MM.1S (cell line): ENCODE measurements at regions not wholly inside any gene's neighbourhood (a gene's known extent, or its start where the extent isn't known, plus 50 kb on each side); places are given as distances from the start of the nearest gene placed in this dataset.
"Not testable (repeated sequence)": the region's sequence is repeated elsewhere in the genome, so short reads cannot be mapped to it uniquely, and the experiment has no call there.

Source experiments
- DNase-seq: peaks from one replicate; pipeline ENCODE4 v3.0.0-alpha.2; 2015
- H2AFZ ChIP-seq: fragments of 300-600 bp; sonication (generic); 2 replicates; pipeline ENCODE4 v1.6.0; 2016; ENCODE audit warnings: antibody characterized with exemption, low read length
- H3F3A ChIP-seq: fragments of 300-600 bp; sonication (generic); 2 replicates; pipeline ENCODE4 v1.6.1; 2016; ENCODE audit warnings: mild to moderate bottlenecking, antibody characterized with exemption, low read length, moderate library complexity, mixed read lengths; ENCODE audit not compliant: insufficient read depth
- H3K27ac ChIP-seq: fragments of 300-600 bp; sonication (generic); 2 replicates; pipeline ENCODE4 v1.5.1; 2016; ENCODE audit warnings: mild to moderate bottlenecking, low read length
- H3K27me3 ChIP-seq: fragments of 300-600 bp; sonication (generic); replicated peaks from 2 replicates; pipeline ENCODE4 v1.6.0; 2016; ENCODE audit warnings: low read length; ENCODE audit not compliant: insufficient read depth
- H3K36me3 ChIP-seq: fragments of 300-600 bp; sonication (generic); replicated peaks from 2 replicates; pipeline ENCODE4 v1.6.1; 2016; ENCODE audit warnings: mild to moderate bottlenecking, low read length, mixed read lengths; ENCODE audit not compliant: insufficient read depth
- H3K4me1 ChIP-seq: fragments of 300-600 bp; sonication (generic); 2 replicates; pipeline ENCODE4 v1.6.1; 2016; ENCODE audit warnings: low read length, mixed read lengths
- H3K4me2 ChIP-seq: fragments of 300-600 bp; sonication (generic); 2 replicates; pipeline ENCODE4 v1.6.0; 2016; ENCODE audit warnings: low read depth, low read length
- H3K4me3 ChIP-seq: fragments of 300-600 bp; sonication (generic); 2 replicates; pipeline ENCODE4 v1.5.1; 2016; ENCODE audit warnings: low read length, mixed read lengths
- H3K79me2 ChIP-seq: fragments of 300-600 bp; sonication (generic); 2 replicates; pipeline ENCODE4 v1.6.1; 2016; ENCODE audit warnings: mixed run types, low read length, mixed read lengths
- H3K9ac ChIP-seq: fragments of 300-600 bp; sonication (generic); 2 replicates; pipeline ENCODE4 v1.6.1; 2016; ENCODE audit warnings: low read length, mixed read lengths
- H3K9me2 ChIP-seq: fragments of 300-600 bp; sonication (generic); replicated peaks from 2 replicates; pipeline ENCODE4 v1.6.1; 2016; ENCODE audit warnings: mild to moderate bottlenecking, low read length, mixed read lengths; ENCODE audit not compliant: insufficient read depth
- H3K9me3 ChIP-seq: fragments of 300-600 bp; sonication (generic); replicated peaks from 2 replicates; pipeline ENCODE4 v1.6.1; 2016; ENCODE audit warnings: mild to moderate bottlenecking, low read length, mixed read lengths; ENCODE audit not compliant: insufficient read depth
- H4K20me1 ChIP-seq: fragments of 300-600 bp; sonication (generic); 2 replicates; pipeline ENCODE4 v1.6.1; 2016; ENCODE audit warnings: mild to moderate bottlenecking, low read length, moderate library complexity, mixed read lengths; ENCODE audit not compliant: insufficient read depth
- CTCF ChIP-seq: fragments of 300-600 bp; sonication (generic); IDR thresholded peaks from 2 replicates; pipeline ENCODE4 v1.5.1; 2016; ENCODE audit warnings: antibody characterized with exemption, low read length, mixed read lengths
- EZH2 ChIP-seq: fragments of 300-600 bp; sonication (generic); optimal IDR thresholded peaks from 2 replicates; pipeline ENCODE3; 2017; ENCODE audit warnings: low read depth, mild to moderate bottlenecking, antibody characterized with exemption, low read length, mixed read lengths
- EZH2phosphoT487 ChIP-seq: fragments of 300-600 bp; sonication (generic); IDR thresholded peaks from 2 replicates; pipeline ENCODE4 v1.6.1; 2018; ENCODE audit warnings: antibody characterized with exemption, low read length

DNA sequence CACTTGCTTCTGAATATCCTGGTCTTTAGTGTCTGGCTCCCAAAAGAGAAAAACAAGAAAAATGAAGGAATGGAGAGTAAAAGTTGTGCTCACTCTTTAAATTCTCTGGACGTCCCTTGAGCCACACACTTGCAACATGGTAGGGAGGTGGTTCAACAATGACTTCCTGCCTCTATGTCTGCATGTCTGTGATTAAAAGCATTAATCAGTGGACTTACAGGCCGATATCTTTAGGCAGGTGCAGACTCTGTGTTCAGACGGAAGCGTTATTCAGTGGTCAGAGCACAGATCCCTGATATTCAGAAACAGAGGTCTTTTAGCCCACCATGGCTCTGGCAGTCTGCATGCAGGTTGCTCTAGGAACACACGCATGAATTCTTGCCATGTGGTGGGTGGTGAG lies 1920.0 kb upstream of the RAG2 start:
- Histone ChIP-seq H3K27ac (no peak overlapping the region), H3F3A (no peaks in the 10 kb centered on the region), H4K20me1 (no peaks in the 10 kb centered on the region), H3K79me2 (no peaks in the 10 kb centered on the region), H3K9me2 (no peaks in the 10 kb centered on the region), H2AFZ (no peak overlapping the region), H3K4me3 (no peak overlapping the region), H3K9me3 (no peaks in the 10 kb centered on the region), H3K4me1 (no peaks in the 10 kb centered on the region), H3K9ac (no peak overlapping the region), H3K27me3 (no peaks in the 10 kb centered on the region), H3K4me2 (no peak overlapping the region), H3K36me3 (no peaks in the 10 kb centered on the region)
- no peak for TF ChIP-seq CTCF
- TF ChIP-seq EZH2phosphoT487 = no peak
- TF ChIP-seq EZH2 = no peak
- DNase-seq = no peak

- H3K27ac ChIP-seq, H3K4me3 ChIP-seq, H2AFZ ChIP-seq, DNase-seq, H3K4me2 ChIP-seq, H3F3A ChIP-seq, H3K4me1 ChIP-seq, H4K20me1 ChIP-seq, H3K9ac ChIP-seq, H3K27me3 ChIP-seq, H3K9me2 ChIP-seq, H3K79me2 ChIP-seq, H3K36me3 ChIP-seq, H3K9me3 ChIP-seq: not testable (repeated sequence)
Observed at GRCh38 chr11:38512830-38513229, 1914.8 kb upstream of the RAG2 start.

GRCh38 chr11:38510041-38510440 lies 1912.0 kb upstream of the RAG2 start:
- Histone ChIP-seq H3K27ac (no peak overlapping the region), H3K4me1 (no peaks in the 10 kb centered on the region), H4K20me1 (no peaks in the 10 kb centered on the region), H2AFZ (no peak overlapping the region), H3K4me3 (no peak overlapping the region), H3K27me3 (no peaks in the 10 kb centered on the region), H3K9me2 (no peaks in the 10 kb centered on the region), H3K36me3 (no peaks in the 10 kb centered on the region), H3K79me2 (no peaks in the 10 kb centered on the region), H3K4me2 (no peak overlapping the region), H3F3A (no peaks in the 10 kb centered on the region), H3K9ac (no peak overlapping the region), H3K9me3 (no peaks in the 10 kb centered on the region)
- TF ChIP-seq EZH2phosphoT487 (no peak), EZH2 (no peak), CTCF (no peak)
- no peak for DNase-seq

DNA sequence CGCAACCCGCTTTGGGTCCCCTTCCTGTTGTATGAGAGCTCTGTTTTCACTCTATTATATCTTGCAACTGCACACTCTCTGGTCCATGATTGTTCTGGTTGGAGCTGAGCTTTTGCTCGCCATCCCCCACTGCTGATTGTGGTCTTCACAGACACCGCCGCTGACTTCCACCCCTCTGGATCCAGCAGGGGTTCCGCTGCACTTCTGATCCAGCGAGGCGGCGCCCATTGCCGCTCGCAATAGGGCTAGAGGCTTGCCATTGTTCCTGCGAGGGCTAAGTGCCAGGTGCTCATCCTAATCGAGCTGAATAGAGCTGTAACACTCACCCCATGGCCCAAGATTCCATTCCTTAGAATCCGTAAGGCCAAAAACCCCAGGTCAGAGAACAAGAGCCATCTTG lies 1905.8 kb upstream of the RAG2 start:
- Histone ChIP-seq H3K4me1 (no peaks in the 10 kb centered on the region), H3K27ac (no peak overlapping the region), H3K36me3 (no peaks in the 10 kb centered on the region), H3K9me2 (no peaks in the 10 kb centered on the region), H3K9ac (no peak overlapping the region), H3F3A (no peaks in the 10 kb centered on the region), H4K20me1 (no peaks in the 10 kb centered on the region), H3K4me3 (no peak overlapping the region), H3K9me3 (no peaks in the 10 kb centered on the region), H3K4me2 (no peak overlapping the region), H3K27me3 (no peaks in the 10 kb centered on the region), H3K79me2 (no peaks in the 10 kb centered on the region), H2AFZ (no peak overlapping the region)
- DNase-seq = no peak
- no peak for TF ChIP-seq EZH2phosphoT487
- TF ChIP-seq CTCF = no peak
- TF ChIP-seq EZH2 = no peak
